GM12864 (cell line): ENCODE measurements at regions not wholly inside any gene's neighbourhood (a gene's known extent, or its start where the extent isn't known, plus 50 kb on each side); places are given as distances from the start of the nearest gene placed in this dataset.

ENCODE experiments used
- DNase-seq: peaks from one replicate; pipeline ENCODE4 v3.0.0-alpha.2; 2011; ENCODE audit warnings: low read depth
- H3K4me3 ChIP-seq: 2 replicates; pipeline ENCODE4 v1.5.1; 2011; ENCODE audit warnings: mild to moderate bottlenecking, low read depth, low read length, control low read depth
- CTCF ChIP-seq: IDR thresholded peaks from 2 replicates; pipeline ENCODE4 v1.5.1; 2011; ENCODE audit warnings: low read depth, mild to moderate bottlenecking, moderate library complexity, low read length, control low read depth, inconsistent platforms; ENCODE audit errors: missing control alignments

DNA sequence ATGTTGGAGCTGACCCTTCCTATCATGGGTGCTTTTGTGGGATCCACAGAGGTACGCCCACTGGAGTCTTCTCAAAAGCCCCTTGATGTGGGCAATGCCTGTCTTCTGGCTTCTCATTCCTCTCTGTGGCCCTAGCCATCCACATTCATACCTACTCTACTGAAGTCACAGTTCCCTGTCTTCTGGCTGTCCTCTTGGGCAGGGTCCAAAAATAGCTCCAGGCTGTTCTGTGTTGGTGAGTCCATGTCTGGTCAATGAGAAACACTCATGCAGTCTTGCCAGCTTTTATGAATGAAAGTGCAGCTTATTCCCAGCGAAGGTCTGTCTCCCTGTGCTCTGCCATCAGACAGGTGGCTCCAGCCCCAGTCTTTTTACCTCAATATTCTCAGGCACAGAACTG, 135.9 kb upstream of the MDM1 start:
- H3K4me3 ChIP-seq = no peak overlapping the region
- DNase-seq = no peak
- no peak for TF ChIP-seq CTCF

- H3K4me3 ChIP-seq = no peak overlapping the region
- DNase-seq = no peak
- TF ChIP-seq CTCF = no peak
These were observed 137.0 kb upstream of the MDM1 start for GRCh38 chr12:68469113-68469512.

- H3K4me3 ChIP-seq = no peak overlapping the region
- TF ChIP-seq CTCF = no peak
- DNase-seq = no peak
These were observed 138.6 kb upstream of the MDM1 start for GRCh38 chr12:68470664-68471328.

DNA sequence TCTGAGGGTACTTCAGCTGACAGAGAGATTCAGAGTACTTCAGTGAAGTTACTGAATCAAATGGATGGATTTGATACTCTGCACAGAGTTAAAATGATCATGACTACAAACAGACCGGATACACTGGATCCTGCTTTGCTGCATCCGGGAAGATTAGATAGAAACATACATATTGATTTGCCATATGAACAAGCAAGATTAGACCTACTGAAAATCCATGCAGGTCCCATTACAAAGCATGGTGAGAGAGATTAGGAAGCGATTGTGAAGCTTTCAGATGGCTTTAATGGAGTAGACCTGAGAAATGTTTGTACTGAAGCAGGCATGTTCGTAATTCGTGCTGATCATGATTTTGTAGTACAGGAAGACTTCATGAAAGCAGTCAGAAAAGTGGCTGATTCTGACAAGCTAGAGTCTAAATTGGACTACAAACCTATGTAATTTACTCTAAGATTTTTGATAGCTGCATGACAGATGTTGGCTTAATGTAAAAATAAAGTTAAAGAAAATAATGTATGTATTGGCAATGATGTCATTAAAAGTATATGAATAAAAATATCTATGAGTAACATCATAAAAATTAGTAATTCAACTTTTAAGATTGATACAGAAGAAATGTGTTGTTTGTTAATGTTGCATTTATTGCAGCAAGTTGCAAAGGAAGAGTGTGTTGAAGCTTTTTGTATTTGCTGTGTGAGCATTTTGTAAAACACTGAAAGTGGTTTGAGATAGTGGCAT, 136.1 kb upstream of the RAP1B start:
- TF ChIP-seq CTCF = no peak
- DNase-seq = no peak
- H3K4me3 ChIP-seq = no peak overlapping the region

- H3K4me3 ChIP-seq = no peak overlapping the region
- TF ChIP-seq CTCF = no peak
- no peak for DNase-seq
These were observed 133.9 kb upstream of the RAP1B start for GRCh38 chr12:68476794-68477193.

- DNase-seq = no peak
- H3K4me3 ChIP-seq = no peak overlapping the region
- no peak for TF ChIP-seq CTCF
These were observed 133.4 kb upstream of the RAP1B start for GRCh38 chr12:68477261-68477772.
